Breast epithelium (tissue), 3 donors: ENCODE measurements at regions not wholly inside any gene's neighbourhood (a gene's known extent, or its start where the extent isn't known, plus 50 kb on each side); places are given as distances from the start of the nearest gene placed in this dataset.

Experiments
- CTCF ChIP-seq, 3 donors: fragments of 450-650 bp; IDR thresholded peaks; one replicate each; pipeline ENCODE4 v1.5.1; 2016 to 2017; ENCODE audit warnings: antibody characterized with exemption in 3 of 3, mild to moderate bottlenecking in 3 of 3, moderate library complexity in 3 of 3
- POLR2AphosphoS5 ChIP-seq, 3 donors: sonication (generic); formaldehyde crosslinking; IDR thresholded peaks; one replicate each; pipeline ENCODE4 v1.6.1; 2017; ENCODE audit warnings: antibody characterized with exemption in 3 of 3

DNA sequence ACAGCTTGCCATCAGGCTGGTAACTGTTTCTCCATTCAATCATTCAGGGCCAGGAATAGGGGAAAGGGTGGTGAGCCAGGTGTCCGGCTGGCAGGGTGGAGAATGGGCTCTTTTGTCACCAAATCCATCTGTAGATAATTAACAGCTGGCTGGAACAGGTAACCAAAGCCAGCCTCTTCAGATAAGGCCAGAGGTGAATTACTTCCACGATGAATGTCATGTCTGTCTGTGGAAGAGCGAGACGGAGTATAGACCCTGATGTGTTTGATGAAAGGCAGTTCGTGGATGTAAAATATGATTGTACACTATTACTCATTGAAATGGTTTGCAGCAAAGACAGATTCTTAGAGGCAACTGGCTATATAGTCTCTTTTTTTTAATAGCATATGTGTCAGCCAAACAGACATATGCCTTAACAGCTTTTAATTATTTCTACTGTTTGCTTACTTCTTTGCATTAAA is 149.8 kb downstream of the KLF6 start:
- TF ChIP-seq CTCF (IDR thresholded peaks at IDR 0.05) = no peak
- no peak for TF ChIP-seq POLR2AphosphoS5 (IDR thresholded peaks at IDR 0.05)
